Superior temporal gyrus (tissue), 1 donor: ENCODE measurements at regions not wholly inside any gene's neighbourhood (a gene's known extent, or its start where the extent isn't known, plus 50 kb on each side); places are given as distances from the start of the nearest gene placed in this dataset.

ENCODE experiments used
- DNase-seq: peaks from one replicate; pipeline ENCODE4 v3.0.0-alpha.2; 2016; ENCODE audit errors: extremely low spot score

DNA sequence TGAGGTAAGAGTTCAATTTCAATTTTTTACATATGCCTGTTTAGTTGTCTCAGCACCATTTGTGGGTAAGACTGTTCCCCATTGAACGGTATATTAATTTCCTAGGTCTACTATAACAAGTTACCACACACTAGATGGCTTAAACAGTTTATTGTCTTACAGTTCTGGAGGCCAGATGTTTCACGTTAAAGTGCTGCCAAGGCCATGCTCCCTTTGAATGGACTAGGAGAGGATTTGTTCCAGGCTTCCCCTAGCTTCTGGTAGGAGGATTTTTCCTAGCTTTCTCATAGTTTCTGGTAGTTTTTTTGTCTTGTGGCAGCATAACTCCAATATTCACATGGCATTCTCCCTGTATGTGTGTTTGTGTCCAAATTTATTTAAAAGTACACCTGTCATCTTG, 149.3 kb upstream of the CYSLTR1 start:
- DNase-seq, result no peak

DNA sequence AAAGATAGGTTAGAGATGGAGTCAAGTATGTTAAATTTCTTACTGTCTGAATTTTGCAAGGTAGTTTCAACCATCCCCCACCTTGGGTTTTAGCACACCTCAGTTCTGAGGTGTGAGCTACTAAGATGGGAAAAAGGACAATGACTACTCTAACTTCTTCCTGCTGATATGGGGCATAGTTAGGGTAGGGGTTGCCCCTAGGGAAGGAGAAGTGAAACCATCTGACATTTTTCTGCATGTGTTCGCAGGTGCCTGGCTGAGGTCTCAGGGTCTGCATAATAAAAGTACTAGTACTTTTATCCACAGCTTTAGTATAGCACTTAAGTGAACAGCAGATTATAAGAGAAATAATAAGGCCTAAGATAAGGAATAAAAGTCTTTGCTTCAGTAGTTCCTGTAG, 129.5 kb upstream of the CYSLTR1 start:
- no peak for DNase-seq

DNA sequence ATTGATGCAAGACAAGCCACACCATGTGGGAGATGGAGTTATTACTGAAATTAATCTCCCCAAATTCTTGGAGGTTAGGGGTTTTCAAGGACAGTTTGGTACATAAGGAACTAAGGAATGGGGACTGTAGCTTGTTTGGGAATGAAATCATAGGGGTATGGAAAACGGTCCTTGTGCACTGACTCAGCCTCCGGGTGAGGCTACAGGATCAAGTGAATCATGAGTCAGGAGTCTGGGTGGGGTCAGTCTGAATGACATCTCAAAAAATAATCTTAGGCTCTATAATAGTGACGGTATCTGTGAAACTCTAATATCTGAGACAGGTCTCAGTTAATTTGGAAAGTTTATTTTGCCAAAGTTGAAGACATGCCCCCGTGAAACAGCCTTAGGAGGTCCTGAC, 128.5 kb upstream of the CYSLTR1 start:
- no peak for DNase-seq

DNA sequence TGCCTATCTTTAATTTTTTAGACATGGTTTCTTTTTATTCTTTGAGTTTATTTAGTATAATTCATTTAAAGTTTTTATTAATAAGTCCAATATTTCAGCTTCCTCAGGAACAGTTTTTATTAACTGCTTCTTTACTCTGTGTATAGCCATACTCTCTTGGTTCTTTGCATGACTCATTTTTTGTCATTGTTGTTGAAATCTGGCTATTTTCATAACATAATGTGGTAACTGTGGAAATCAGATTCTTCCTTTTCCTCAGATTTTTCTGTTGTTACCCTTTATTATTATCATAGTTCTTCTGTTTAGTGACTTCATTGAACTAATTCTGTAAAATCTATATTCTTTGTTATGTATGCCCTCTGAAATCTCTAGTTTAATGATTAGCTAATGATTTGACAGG, 124.9 kb upstream of the CYSLTR1 start:
- no peak for DNase-seq

DNA sequence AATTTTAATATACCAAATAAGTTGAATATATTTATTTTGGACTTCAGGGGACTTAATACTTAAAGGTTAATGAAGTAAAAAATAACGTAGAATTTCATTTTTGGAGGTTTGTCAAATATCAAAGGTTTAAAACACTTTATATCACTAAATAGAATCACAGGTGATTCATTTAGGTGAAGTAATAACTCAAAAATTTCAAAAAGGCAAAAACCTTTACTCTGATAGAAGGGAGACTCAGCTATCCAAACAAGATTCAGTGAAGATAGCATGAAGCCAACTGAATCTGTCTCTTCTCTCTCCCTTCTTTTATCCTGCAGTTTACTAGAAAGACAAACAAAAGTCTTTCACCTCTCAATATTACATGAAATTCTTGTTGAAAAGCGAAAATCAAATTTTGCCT, 110.2 kb upstream of the CYSLTR1 start:
- no peak for DNase-seq

DNA sequence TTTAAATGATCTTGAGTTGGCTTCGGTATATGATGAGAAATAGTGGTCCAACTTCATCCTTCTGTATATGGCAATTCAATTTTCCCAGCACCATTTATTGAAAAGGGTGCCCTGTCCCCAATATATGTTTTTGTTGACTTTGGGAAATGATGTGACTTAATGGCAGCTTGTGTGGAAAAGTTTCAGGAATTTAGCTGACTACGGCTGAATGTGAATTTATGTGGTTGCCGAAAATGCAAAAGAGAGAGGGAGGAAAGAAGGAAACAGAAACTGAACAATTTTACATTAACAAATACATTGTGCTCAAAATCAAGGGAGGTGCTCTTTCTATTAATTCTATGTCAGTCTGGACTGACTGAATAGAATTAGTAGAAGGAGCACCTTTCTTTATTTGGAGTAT, 101.8 kb upstream of the CYSLTR1 start:
- no peak for DNase-seq

DNA sequence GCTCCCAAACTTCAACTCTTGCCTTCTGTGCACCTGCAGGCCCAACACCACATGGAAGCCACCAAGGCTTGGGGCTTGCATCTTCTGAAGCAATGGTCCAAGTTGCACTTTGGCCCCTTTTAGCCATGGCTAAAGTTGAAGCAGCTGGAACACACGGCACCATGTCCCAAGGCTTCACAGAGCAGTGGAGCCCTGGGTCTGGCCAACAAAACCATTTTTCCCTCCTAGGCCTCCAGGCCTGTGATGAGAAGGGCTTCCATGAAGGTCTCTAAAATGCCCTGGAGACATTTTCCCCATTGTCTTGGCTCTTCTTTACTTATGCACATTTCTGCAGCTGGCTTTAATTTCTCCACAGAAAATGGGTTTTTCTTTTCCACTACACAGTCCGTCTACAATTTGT, 61.3 kb upstream of the CYSLTR1 start:
- DNase-seq, result no peak

DNA sequence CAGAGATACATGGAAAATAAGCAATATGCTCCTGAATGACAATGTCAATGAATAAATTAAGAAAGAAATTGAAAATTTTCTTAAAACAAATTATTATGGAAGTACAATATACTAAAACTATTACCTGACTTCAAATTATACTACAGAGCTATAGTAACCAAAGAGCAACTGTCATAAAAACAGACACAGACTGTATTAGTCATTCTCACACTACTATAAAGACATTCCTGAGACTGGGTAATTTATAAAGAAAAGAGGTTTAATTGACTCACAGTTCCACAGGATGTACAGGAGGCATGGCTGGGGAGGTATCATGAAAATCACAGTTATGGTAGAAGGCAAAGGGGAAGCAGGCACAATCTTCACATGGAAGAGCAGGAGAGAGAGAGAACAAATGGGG, 60.0 kb upstream of the CYSLTR1 start:
- DNase-seq, result no peak

DNA sequence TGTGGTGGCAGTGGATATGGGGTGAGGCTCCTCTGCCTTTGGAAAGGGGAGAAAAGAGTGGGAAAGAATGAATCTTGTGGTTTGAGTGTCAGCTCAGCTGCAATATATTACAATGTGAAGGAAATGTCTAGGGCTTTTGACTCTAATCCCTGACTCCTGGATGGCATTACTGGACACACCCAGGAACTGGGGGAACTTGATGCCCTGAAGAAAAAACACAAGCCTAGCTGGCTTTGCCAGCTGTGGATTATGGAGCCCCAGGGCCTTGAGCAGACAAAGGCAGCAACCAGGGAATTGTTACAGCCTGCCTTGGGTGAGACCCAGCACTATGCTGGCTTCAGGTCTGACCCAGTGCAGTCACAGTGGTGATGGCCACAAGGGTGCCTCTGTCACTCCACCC, 57.1 kb upstream of the CYSLTR1 start:
- no peak for DNase-seq

DNA sequence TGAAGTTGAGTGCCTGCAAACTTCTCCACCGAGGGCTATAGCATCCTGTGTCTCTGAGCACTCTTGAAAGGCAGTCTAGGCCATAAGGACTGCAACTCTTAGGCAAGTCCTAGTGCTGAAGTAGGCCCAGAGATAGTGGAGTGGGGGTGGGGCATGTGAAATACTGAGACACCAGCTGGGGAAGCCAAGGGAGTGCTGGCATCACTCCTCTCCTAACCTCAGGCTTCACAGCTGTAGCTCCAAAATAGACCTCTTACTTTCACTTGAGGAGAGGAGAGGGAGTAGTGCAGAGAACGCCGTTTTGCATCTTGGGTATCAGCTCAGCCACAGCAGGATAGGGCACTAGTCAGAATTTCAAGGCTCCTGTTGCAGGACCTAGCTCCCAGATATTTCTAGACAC, 56.2 kb upstream of the CYSLTR1 start:
- no peak for DNase-seq

DNA sequence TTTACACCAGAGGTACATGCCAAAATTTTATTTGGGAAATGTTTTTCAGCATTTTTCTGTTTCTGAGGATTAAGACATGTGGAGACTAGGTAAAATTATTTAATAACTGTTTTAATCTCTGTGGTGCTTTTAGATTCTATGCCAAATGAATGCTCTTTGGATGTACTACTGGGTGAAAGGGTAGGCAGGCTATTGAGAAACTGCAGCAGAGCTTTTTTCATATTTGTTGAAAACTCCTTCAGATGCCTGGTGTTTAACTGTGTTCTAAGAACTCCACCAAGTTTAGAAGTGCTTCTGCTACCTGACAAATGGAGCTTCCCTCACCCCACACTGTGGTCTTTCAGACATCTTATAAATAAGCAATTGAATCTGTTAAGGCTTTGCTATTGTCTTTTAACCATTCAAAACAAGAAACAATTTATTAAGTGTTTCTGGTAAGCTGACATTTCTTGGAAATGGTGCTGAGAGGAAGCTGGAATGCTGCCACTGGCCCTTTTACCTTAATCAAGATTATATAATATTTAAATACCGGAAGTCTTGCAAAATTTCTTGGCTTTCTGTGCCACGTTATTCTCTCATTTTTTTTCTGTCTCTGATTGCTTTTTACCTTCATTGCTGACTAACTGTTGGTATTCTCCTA, 51.2 kb upstream of the CYSLTR1 start:
- DNase-seq, result no peak
